ENCODE measurements at regions not wholly inside any gene's neighbourhood (a gene's known extent, or its start where the extent isn't known, plus 50 kb on each side); places are given as distances from the start of the nearest gene placed in this dataset.

- Histone ChIP-seq H3K4me2 (ENCODE audit: low read depth, low read length, poor library complexity, severe bottlenecking) (peak overlapping the region; percentile 15), H3K79me2 (ENCODE audit: insufficient read depth, low read length) (no peaks in the 10 kb centered on the region), H3K9me3 (ENCODE audit: insufficient read depth, low read depth, low read length) (no peaks in the 10 kb centered on the region), H3K4me1 (ENCODE audit: insufficient read depth, low read length, poor library complexity, severe bottlenecking) (peaks cover 55% of the 10 kb centered on the region), H4K20me1 (ENCODE audit: insufficient read depth, low read length, poor library complexity, severe bottlenecking) (no peaks in the 10 kb centered on the region), H3K27me3 (ENCODE audit: insufficient read depth, low read length, poor library complexity, severe bottlenecking) (no peaks in the 10 kb centered on the region), H3K9ac (ENCODE audit: low read depth, low read length, poor library complexity, severe bottlenecking) (no peak overlapping the region), H3K9me2 (replicated peaks; ENCODE audit: low read depth, low read length) (no peaks in the 10 kb centered on the region), H3K36me3 (ENCODE audit: insufficient read depth, low read length) (no peaks in the 10 kb centered on the region), H3F3A (ENCODE audit: low read depth) (no peaks in the 10 kb centered on the region), H2AFZ (ENCODE audit: low read length) (no peak overlapping the region), H3K4me3 (ENCODE audit: low read length, poor library complexity, severe bottlenecking) (no peak overlapping the region)
- TF ChIP-seq EZH2phosphoT487 (IDR thresholded peaks at IDR 0.05; ENCODE audit: borderline replicate concordance): no peak
- TF ChIP-seq, protein P1, sequence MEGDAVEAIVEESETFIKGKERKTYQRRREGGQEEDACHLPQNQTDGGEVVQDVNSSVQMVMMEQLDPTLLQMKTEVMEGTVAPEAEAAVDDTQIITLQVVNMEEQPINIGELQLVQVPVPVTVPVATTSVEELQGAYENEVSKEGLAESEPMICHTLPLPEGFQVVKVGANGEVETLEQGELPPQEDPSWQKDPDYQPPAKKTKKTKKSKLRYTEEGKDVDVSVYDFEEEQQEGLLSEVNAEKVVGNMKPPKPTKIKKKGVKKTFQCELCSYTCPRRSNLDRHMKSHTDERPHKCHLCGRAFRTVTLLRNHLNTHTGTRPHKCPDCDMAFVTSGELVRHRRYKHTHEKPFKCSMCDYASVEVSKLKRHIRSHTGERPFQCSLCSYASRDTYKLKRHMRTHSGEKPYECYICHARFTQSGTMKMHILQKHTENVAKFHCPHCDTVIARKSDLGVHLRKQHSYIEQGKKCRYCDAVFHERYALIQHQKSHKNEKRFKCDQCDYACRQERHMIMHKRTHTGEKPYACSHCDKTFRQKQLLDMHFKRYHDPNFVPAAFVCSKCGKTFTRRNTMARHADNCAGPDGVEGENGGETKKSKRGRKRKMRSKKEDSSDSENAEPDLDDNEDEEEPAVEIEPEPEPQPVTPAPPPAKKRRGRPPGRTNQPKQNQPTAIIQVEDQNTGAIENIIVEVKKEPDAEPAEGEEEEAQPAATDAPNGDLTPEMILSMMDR (conservative IDR thresholded peaks at IDR 0.05; ENCODE audit: low read length): no peak
Observed at GRCh38 chr12:75712223-75712622, 200.8 kb upstream of the KRR1 start.

DNA sequence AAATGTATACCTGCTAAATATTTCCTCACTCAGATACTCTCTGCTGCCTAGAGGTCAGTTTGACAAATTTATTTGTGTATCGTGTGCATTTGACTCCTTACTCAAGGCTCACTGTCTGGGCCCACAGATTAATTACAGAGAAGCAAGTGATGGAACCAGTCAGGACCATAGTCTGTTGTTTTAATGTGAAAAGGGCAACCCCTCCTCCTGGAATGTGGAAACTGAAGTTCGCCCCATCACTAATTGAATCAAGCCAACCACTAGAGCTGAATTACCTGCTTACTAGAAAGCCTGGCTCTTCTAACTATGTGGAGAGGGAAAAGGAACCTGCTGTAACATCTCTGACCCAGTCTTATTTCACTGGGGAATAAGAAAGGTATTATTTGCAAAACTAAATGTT, 199.9 kb upstream of the KRR1 start:
- Histone ChIP-seq H3K27me3 (ENCODE audit: insufficient read depth, low read length, poor library complexity, severe bottlenecking) (no peaks in the 10 kb centered on the region), H3K9me2 (replicated peaks; ENCODE audit: low read depth, low read length) (no peaks in the 10 kb centered on the region), H2AFZ (ENCODE audit: low read length) (peak overlapping the region; percentile 42), H3K4me2 (ENCODE audit: low read depth, low read length, poor library complexity, severe bottlenecking) (peak overlapping the region; percentile 34), H3K9me3 (ENCODE audit: insufficient read depth, low read depth, low read length) (no peaks in the 10 kb centered on the region), H3K79me2 (ENCODE audit: insufficient read depth, low read length) (no peaks in the 10 kb centered on the region), H3F3A (ENCODE audit: low read depth) (peaks cover 8% of the 10 kb centered on the region), H3K9ac (ENCODE audit: low read depth, low read length, poor library complexity, severe bottlenecking) (no peak overlapping the region), H4K20me1 (ENCODE audit: insufficient read depth, low read length, poor library complexity, severe bottlenecking) (no peaks in the 10 kb centered on the region), H3K36me3 (ENCODE audit: insufficient read depth, low read length) (no peaks in the 10 kb centered on the region), H3K4me1 (ENCODE audit: insufficient read depth, low read length, poor library complexity, severe bottlenecking) (peaks cover 64% of the 10 kb centered on the region), H3K4me3 (ENCODE audit: low read length, poor library complexity, severe bottlenecking) (no peak overlapping the region)
- TF ChIP-seq EZH2phosphoT487 (IDR thresholded peaks at IDR 0.05; ENCODE audit: borderline replicate concordance): no peak
- TF ChIP-seq, protein P1 (conservative IDR thresholded peaks at IDR 0.05; ENCODE audit: low read length): no peak

DNA sequence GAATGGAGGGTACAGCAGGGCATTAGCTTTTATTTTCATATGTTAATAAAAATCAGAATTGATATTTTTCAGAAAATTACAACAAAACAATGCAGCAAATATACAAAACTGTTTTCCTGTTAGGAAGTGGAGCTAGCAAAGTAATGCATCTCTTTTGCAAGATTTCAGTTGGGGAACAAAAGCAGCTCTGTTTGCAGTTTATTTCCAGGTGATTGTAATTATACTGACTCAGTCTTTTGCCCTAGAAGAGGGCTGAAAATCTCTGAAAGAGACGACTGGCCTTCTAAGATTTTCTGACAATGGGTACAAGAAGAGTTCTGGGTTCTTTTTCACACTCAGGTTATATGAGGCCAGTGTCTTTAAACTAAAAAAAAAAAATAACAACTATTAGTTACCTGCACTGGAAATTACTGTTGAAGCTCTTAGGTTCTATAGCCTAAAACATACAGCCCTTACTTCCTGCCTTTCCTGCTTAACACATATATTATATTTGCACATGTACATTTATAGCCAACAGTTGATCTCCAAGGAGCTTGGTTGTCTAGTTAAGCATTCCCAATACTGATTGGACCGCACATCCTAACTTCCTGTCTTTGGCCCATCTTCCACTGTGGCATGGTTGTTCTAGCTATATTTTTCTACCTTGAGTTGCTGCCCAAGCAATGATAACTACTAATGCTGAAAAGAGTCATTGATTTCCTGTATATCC, 199.1 kb upstream of the KRR1 start:
- Histone ChIP-seq H3K4me3 (ENCODE audit: low read length, poor library complexity, severe bottlenecking) (peak overlapping the region; percentile 8), H3K4me2 (ENCODE audit: low read depth, low read length, poor library complexity, severe bottlenecking) (peak overlapping the region; percentile 34), H3K9ac (ENCODE audit: low read depth, low read length, poor library complexity, severe bottlenecking) (peak overlapping the region; percentile 8), H3K27me3 (ENCODE audit: insufficient read depth, low read length, poor library complexity, severe bottlenecking) (no peaks in the 10 kb centered on the region), H3K79me2 (ENCODE audit: insufficient read depth, low read length) (no peaks in the 10 kb centered on the region), H3F3A (ENCODE audit: low read depth) (peaks cover 10% of the 10 kb centered on the region), H3K9me3 (ENCODE audit: insufficient read depth, low read depth, low read length) (no peaks in the 10 kb centered on the region), H3K9me2 (replicated peaks; ENCODE audit: low read depth, low read length) (no peaks in the 10 kb centered on the region), H3K4me1 (ENCODE audit: insufficient read depth, low read length, poor library complexity, severe bottlenecking) (peaks cover 72% of the 10 kb centered on the region), H4K20me1 (ENCODE audit: insufficient read depth, low read length, poor library complexity, severe bottlenecking) (no peaks in the 10 kb centered on the region), H2AFZ (ENCODE audit: low read length) (peak overlapping the region; percentile 42), H3K36me3 (ENCODE audit: insufficient read depth, low read length) (no peaks in the 10 kb centered on the region)
- TF ChIP-seq EZH2phosphoT487 (IDR thresholded peaks at IDR 0.05; ENCODE audit: borderline replicate concordance): no peak
- TF ChIP-seq, protein P1 (conservative IDR thresholded peaks at IDR 0.05; ENCODE audit: low read length): no peak

Data from Loucy (cell line).